Natural killer cell treated with Interleukin-12 subunit alpha and Interleukin-12 subunit beta and Interleukin-15 and Interleukin-18, amount 100 ng/mL, for 72 hours (primary cell): ENCODE measurements at regions not wholly inside any gene's neighbourhood (a gene's known extent, or its start where the extent isn't known, plus 50 kb on each side); places are given as distances from the start of the nearest gene placed in this dataset.
A peak's percentile ranks its signal among the peaks of the same experiment; 100 is the strongest.

Experiments
- ATAC-seq, 2 donors: fragments of 150-1000 bp; cut with Tn5 transposase in 1 of 2; sonication (Bioruptor Pico), chemical (Tn5 transposase) in 1 of 2; 2 replicates each; pipeline ENCODE4 v1.10.0; 2021
- DNase-seq: peaks from one replicate; pipeline ENCODE4 v3.0.0; 2022; ENCODE audit warnings: low spot score
- H3K27ac Mint-ChIP-seq, 2 donors: 1 replicate in 1 of 2; 2 replicates in 1 of 2; pipeline ENCODE4 v1.8.0; 2022; ENCODE audit warnings: mixed read lengths in 2 of 2, mild to moderate bottlenecking in 1 of 2, moderate library complexity in 1 of 2
- H3K27me3 Mint-ChIP-seq, 2 donors: 1 replicate in 1 of 2; 2 replicates in 1 of 2; pipeline ENCODE4 v1.8.0; 2022; ENCODE audit warnings: mixed read lengths in 2 of 2
- H3K36me3 Mint-ChIP-seq: one replicate; pipeline ENCODE4 v1.8.0; 2022; ENCODE audit warnings: mixed read lengths
- H3K4me1 Mint-ChIP-seq, 2 donors: 1 replicate in 1 of 2; 2 replicates in 1 of 2; pipeline ENCODE4 v1.8.0; 2022; ENCODE audit warnings: low read depth in 2 of 2, mixed read lengths in 2 of 2, mild to moderate bottlenecking in 1 of 2
- H3K4me3 Mint-ChIP-seq: one replicate; pipeline ENCODE4 v1.8.0; 2022; ENCODE audit warnings: mixed read lengths
- H3K9me3 Mint-ChIP-seq: 2 replicates; pipeline ENCODE4 v1.8.0; 2022; ENCODE audit warnings: mixed read lengths

GRCh38 chr4:122555216-122555615, 65.7 kb downstream of the IL21 start:
- H3K36me3 Mint-ChIP-seq = no peaks in the 10 kb centered on the region
- no peak overlapping the region for H3K27ac Mint-ChIP-seq
- no peaks in the 10 kb centered on the region for H3K9me3 Mint-ChIP-seq
- no peaks in the 10 kb centered on the region for H3K4me1 Mint-ChIP-seq
- DNase-seq = no peak
- H3K27me3 Mint-ChIP-seq = peaks cover 7 to 13% of the 10 kb centered on the region in 2 donors
- no peak overlapping the region for H3K4me3 Mint-ChIP-seq
- ATAC-seq = no peak

DNA sequence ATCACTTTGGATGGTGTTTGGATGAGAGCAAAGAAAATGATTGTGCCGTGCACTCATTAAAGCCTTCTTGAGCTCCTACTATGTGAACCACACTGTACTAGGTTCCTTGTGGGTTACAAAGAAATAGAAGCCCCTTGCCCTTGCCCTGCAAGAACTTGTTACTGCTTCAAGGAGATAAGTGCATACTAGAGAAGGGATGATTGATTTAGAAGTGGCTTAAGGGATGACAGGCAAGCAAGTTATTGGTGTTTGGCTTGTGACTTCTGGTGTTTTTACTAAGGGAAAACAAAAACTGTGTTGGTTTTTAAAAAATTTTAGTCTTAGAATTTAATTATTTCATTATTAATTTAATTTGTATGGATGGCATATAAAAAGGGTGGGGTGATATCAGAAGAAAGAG, 67.4 kb downstream of the IL21 start:
- Mint-ChIP-seq H3K4me1 (no peaks in the 10 kb centered on the region), H3K4me3 (no peak overlapping the region), H3K27me3 (peaks cover 7 to 13% of the 10 kb centered on the region in 2 donors), H3K27ac (no peak overlapping the region), H3K36me3 (no peaks in the 10 kb centered on the region), H3K9me3 (no peaks in the 10 kb centered on the region)
- DNase-seq = no peak
- no peak for ATAC-seq

GRCh38 chr4:122552898-122553297, 68.0 kb downstream of the IL21 start:
- Mint-ChIP-seq H3K4me1 (no peaks in the 10 kb centered on the region), H3K36me3 (no peaks in the 10 kb centered on the region), H3K4me3 (no peak overlapping the region), H3K27ac (no peak overlapping the region), H3K27me3 (peaks cover 7 to 13% of the 10 kb centered on the region in 2 donors), H3K9me3 (no peaks in the 10 kb centered on the region)
- DNase-seq (no peak), ATAC-seq (no peak)

DNA sequence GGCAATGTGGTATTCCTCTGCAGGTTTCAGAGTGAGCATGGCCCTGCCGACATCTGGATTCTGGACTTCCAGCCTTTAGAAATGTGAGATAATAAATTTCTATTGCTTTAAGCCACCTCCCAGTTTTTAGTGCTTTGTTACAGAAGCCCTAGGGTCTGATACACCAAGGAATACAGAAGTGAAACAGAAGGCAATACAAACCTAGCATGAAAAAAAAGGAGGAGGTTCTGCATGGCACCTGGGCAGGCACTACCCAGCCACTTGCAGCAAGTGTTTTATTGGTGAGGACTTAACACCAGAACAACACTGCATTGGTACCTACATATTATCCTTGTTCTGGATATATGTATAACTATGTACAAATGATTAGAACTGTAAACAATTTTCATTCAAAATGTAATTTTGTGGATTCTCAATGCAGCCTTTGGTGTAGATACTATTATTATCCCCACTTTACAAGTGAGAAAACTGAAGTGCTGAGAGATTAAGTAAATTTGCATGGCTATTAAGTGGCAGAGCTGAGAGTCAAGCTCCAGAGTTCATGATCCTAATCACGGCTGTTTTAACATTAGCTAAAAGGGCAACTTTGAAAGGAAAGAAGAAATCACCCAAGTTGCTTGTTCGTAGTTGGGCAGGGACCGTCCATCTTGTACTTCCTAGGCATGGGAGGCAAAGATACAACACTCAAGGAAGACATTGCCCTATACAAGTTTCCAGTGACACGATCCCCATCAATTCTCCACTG, 71.8 kb downstream of the IL21 start:
- H3K4me3 Mint-ChIP-seq = no peak overlapping the region
- H3K4me1 Mint-ChIP-seq = no peaks in the 10 kb centered on the region
- H3K36me3 Mint-ChIP-seq = no peaks in the 10 kb centered on the region
- no peak for ATAC-seq
- no peak for DNase-seq
- H3K27ac Mint-ChIP-seq = no peak overlapping the region
- H3K27me3 Mint-ChIP-seq = peaks cover 0 to 5% of the 10 kb centered on the region in 2 donors
- H3K9me3 Mint-ChIP-seq = no peaks in the 10 kb centered on the region

DNA sequence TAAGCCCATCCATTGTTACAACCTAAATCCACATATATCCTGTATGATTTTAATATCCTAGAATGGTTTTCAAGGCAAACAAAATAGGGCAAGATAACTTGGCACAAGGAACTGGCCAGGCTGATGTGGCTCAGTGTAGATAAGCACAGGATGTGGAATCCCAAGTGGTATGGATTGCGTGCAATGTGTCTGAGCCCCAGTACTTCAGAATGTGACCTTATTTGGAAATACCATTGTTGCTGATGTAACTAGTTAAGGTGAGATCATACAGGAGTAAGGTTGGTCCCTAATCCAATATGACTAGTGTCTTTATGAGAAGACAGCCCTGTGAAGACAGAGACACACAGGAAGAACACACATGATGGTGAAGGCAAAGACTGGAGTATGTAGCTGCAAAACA, 72.4 kb downstream of the IL21 start:
- no peak overlapping the region for H3K27ac Mint-ChIP-seq
- H3K27me3 Mint-ChIP-seq = peaks cover 0 to 2% of the 10 kb centered on the region in 2 donors
- DNase-seq (no peak), ATAC-seq (peak in 1 of 2 donors; percentile 20)
- H3K4me1 Mint-ChIP-seq = no peaks in the 10 kb centered on the region
- H3K9me3 Mint-ChIP-seq = no peaks in the 10 kb centered on the region
- no peak overlapping the region for H3K4me3 Mint-ChIP-seq
- no peaks in the 10 kb centered on the region for H3K36me3 Mint-ChIP-seq

DNA sequence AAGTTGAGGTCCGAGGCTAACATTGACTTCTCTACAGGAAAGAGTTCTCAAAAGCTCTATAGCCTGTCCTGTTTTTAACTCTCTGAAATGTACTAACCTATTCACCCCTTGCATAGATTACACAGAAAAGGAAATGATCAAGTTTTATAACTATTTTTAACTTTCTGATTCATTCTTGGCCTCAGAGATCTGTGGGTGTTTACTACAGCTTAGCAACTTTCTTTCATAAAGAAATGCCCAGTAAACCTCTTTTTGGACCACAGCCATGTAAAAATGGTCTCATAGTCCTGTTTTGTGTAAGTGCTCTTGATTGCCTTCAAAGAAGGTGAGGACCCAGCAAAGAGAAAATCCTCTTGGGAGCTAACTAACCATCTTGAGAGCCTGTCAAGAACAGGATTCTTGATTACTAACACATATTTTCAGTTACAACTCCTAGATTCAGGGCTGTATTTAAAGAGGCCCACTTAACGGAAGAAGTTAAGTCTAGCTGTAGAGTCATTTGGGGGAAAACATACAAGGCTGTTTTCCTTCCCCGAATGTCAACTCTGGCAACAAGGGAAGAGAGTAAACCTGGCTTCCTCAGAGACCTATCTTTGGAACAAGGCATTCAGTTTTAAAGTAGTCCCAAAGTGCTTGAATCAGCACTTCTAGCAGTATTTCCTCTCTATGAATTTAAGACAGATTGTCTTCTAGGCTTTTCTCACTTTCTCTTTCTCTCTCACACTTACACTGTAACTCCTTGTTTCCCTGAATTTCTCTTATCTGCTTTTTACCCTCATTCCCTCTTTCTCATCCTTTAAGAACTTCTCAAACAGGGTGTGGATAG, 78.2 kb downstream of the IL21 start:
- H3K27ac Mint-ChIP-seq = no peak overlapping the region
- H3K4me1 Mint-ChIP-seq = peaks cover 0 to 14% of the 10 kb centered on the region in 2 donors
- no peaks in the 10 kb centered on the region for H3K27me3 Mint-ChIP-seq
- H3K9me3 Mint-ChIP-seq = no peaks in the 10 kb centered on the region
- H3K36me3 Mint-ChIP-seq = no peaks in the 10 kb centered on the region
- peak in 1 of 2 donors; percentile 74 for ATAC-seq
- DNase-seq = no peak
- H3K4me3 Mint-ChIP-seq = peak overlapping the region; percentile 51

- peak in 1 of 2 donors; percentile 20 for ATAC-seq
- peaks cover 0 to 14% of the 10 kb centered on the region in 2 donors for H3K4me1 Mint-ChIP-seq
- peak overlapping the region; percentile 51 for H3K4me3 Mint-ChIP-seq
These were observed 78.9 kb downstream of the IL21 start for GRCh38 chr4:122541996-122542395.

GRCh38 chr4:122540838-122541237, 80.0 kb downstream of the IL21 start:
- ATAC-seq (no peak), DNase-seq (no peak)
- Mint-ChIP-seq H3K9me3 (no peaks in the 10 kb centered on the region), H3K27me3 (no peaks in the 10 kb centered on the region), H3K4me1 (peaks cover 0 to 14% of the 10 kb centered on the region in 2 donors), H3K36me3 (no peaks in the 10 kb centered on the region), H3K4me3 (no peak overlapping the region), H3K27ac (no peak overlapping the region)

More at GRCh38 chr4:122541996-122542395, 78.9 kb downstream of the IL21 start:
- H3K9me3 Mint-ChIP-seq = no peaks in the 10 kb centered on the region
- no peaks in the 10 kb centered on the region for H3K36me3 Mint-ChIP-seq
- DNase-seq = no peak
- no peaks in the 10 kb centered on the region for H3K27me3 Mint-ChIP-seq
- no peak overlapping the region for H3K27ac Mint-ChIP-seq

- H3K36me3 Mint-ChIP-seq = no peaks in the 10 kb centered on the region
- DNase-seq (no peak), ATAC-seq (peak in 1 of 2 donors; percentile 65)
- H3K27me3 Mint-ChIP-seq = no peaks in the 10 kb centered on the region
- peaks cover 0 to 14% of the 10 kb centered on the region in 2 donors for H3K4me1 Mint-ChIP-seq
- no peaks in the 10 kb centered on the region for H3K9me3 Mint-ChIP-seq
- no peak overlapping the region for H3K27ac Mint-ChIP-seq
- no peak overlapping the region for H3K4me3 Mint-ChIP-seq
These were observed 80.9 kb downstream of the IL21 start for GRCh38 chr4:122539861-122540465.

DNA sequence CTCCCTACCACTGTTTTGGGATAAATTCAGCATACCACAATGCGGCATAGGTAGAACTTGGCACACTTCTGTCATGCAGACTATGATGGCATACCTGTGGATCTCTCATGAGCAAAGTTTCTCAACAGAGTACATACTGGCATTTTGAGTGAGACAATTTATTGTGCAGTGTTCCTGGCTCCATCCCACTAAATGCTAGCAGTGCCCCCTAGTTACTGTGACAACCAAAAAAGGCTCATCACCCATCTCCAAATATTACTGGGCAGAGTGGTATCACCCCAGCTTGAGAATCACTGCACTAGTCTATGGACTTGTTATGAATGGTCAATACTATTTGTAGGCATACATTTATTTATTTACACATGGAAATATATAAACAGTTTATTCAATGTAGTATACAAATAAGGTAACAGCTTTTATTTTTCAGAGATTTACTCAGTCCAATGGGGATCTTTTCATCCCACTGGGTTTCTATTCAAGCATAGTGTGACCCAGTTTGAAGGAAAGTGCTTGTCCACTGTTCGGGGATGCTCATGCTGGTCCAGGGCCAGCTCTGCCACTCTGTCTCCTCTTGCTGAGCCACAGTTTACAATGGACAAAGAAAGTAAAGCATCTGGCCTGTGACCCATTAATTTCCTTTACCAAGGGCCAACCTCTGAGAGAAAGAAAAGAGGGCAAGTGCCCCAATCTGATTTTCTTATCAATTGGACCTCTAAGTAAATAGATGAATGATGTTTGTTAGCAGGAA, 81.0 kb upstream of the IL2 start:
- Mint-ChIP-seq H3K27ac (no peak overlapping the region), H3K27me3 (no peaks in the 10 kb centered on the region), H3K36me3 (no peaks in the 10 kb centered on the region)

GRCh38 chr4:122536001-122536400, 79.5 kb upstream of the IL2 start:
- H3K36me3 Mint-ChIP-seq = no peaks in the 10 kb centered on the region
- no peaks in the 10 kb centered on the region for H3K27me3 Mint-ChIP-seq
- no peak for ATAC-seq
- peaks cover 7% of the 10 kb centered on the region for H3K9me3 Mint-ChIP-seq
- H3K27ac Mint-ChIP-seq = no peak overlapping the region
- peaks cover 0 to 10% of the 10 kb centered on the region in 2 donors for H3K4me1 Mint-ChIP-seq
- no peak overlapping the region for H3K4me3 Mint-ChIP-seq
- no peak for DNase-seq

More for the DNA sequence above, 81.0 kb upstream of the IL2 start:
- DNase-seq (no peak), ATAC-seq (no peak)
- H3K9me3 Mint-ChIP-seq = peaks cover 3% of the 10 kb centered on the region
- H3K4me1 Mint-ChIP-seq = peaks cover 0 to 14% of the 10 kb centered on the region in 2 donors
- H3K4me3 Mint-ChIP-seq = no peak overlapping the region

DNA sequence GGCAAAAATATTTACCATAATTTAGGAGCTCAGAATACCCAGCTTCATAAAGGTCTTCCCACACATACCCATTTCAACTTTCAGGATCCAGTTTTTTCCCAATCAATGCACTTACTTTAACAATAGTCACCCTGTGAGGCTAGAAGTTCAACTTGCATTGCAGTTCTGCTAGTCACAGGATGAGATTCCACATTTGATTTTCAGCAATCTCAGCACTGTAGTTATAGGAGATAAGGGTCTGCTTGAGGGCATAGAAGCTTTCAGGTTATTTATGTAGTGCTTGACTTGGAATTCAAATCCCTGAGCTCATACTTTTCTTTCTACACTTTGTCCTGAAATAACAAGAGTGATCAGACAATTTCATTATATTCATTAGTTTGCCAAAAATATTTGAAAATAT, 78.3 kb upstream of the IL2 start:
- no peak for ATAC-seq
- peaks cover 10% of the 10 kb centered on the region for H3K9me3 Mint-ChIP-seq

DNA sequence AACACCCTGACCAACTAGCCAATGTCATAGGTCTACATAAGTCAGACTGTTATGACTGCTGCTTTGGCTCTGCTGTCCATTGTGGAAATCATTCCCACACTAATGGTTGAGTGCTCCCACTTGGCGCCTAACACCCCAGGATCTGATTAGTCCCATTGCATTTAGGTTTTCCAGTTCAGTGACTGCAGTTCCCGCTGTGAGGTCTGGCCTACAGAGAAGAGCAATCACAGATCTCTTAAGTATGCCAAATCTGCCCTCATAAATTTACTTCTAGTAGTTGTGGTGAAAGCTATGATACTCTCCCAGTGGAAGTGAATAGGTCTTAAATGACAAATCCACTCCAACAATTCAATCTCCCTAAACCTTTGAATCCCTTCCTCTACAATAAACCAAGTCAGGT, 77.3 kb upstream of the IL2 start:
- no peak for ATAC-seq
- Mint-ChIP-seq H3K36me3 (no peaks in the 10 kb centered on the region), H3K9me3 (peaks cover 12% of the 10 kb centered on the region), H3K4me1 (no peaks in the 10 kb centered on the region), H3K4me3 (no peak overlapping the region), H3K27ac (no peak overlapping the region), H3K27me3 (no peaks in the 10 kb centered on the region)
- no peak for DNase-seq

More for the DNA sequence above, 78.3 kb upstream of the IL2 start:
- H3K4me1 Mint-ChIP-seq = peaks cover 0 to 3% of the 10 kb centered on the region in 2 donors
- no peak overlapping the region for H3K27ac Mint-ChIP-seq
- H3K27me3 Mint-ChIP-seq = no peaks in the 10 kb centered on the region
- no peak overlapping the region for H3K4me3 Mint-ChIP-seq
- DNase-seq = no peak
- H3K36me3 Mint-ChIP-seq = no peaks in the 10 kb centered on the region
